ENCODE measurements at regions not wholly inside any gene's neighbourhood (a gene's known extent, or its start where the extent isn't known, plus 50 kb on each side); places are given as distances from the start of the nearest gene placed in this dataset.

GRCh38 chr7:41163991-41164390 lies 538.9 kb downstream of the INHBA start:
- no peak overlapping the region for H2AFZ ChIP-seq (ENCODE audit: low read depth, low read length)
- no peak overlapping the region for H3K4me2 ChIP-seq (ENCODE audit: low read length)
- no peak for TF ChIP-seq MXI1 (conservative IDR thresholded peaks at IDR 0.05; ENCODE audit: poor library complexity, severe bottlenecking)
- TF ChIP-seq TAF1 (IDR thresholded peaks at IDR 0.05; ENCODE audit: low read depth), result no peak
- no peak for TF ChIP-seq CTCF (IDR thresholded peaks at IDR 0.05; ENCODE audit: poor library complexity, severe bottlenecking)
- TF ChIP-seq POLR2AphosphoS5 (IDR thresholded peaks at IDR 0.05), result no peak
- TF ChIP-seq REST (IDR thresholded peaks at IDR 0.05; ENCODE audit: borderline replicate concordance), result no peak
- TF ChIP-seq SMC3 (conservative IDR thresholded peaks at IDR 0.05; ENCODE audit: poor library complexity), result no peak
- TF ChIP-seq EZH2 (IDR thresholded peaks at IDR 0.05; ENCODE audit: borderline replicate concordance, insufficient read depth, low read length, poor library complexity, severe bottlenecking), result no peak
- no peak for TF ChIP-seq EP300 (conservative IDR thresholded peaks at IDR 0.05; ENCODE audit: poor library complexity, severe bottlenecking)
- no peak for TF ChIP-seq RAD21 (conservative IDR thresholded peaks at IDR 0.05)

GRCh38 chr7:41162612-41163011 lies 540.3 kb downstream of the INHBA start:
- no peaks in the 10 kb centered on the region for H3K27me3 ChIP-seq (ENCODE audit: insufficient read depth, low read depth, low read length)
- H3F3A ChIP-seq (ENCODE audit: insufficient read depth, low read length, poor library complexity, severe bottlenecking), result no peaks in the 10 kb centered on the region
- no peak for TF ChIP-seq REST (IDR thresholded peaks at IDR 0.05; ENCODE audit: borderline replicate concordance)
- TF ChIP-seq EP300 (conservative IDR thresholded peaks at IDR 0.05; ENCODE audit: poor library complexity, severe bottlenecking), result no peak
- no peak for TF ChIP-seq POLR2AphosphoS5 (IDR thresholded peaks at IDR 0.05)
- TF ChIP-seq TAF1 (IDR thresholded peaks at IDR 0.05; ENCODE audit: low read depth), result no peak
- no peak for TF ChIP-seq RAD21 (conservative IDR thresholded peaks at IDR 0.05)
- no peak for TF ChIP-seq CTCF (IDR thresholded peaks at IDR 0.05; ENCODE audit: poor library complexity, severe bottlenecking)
- no peak for TF ChIP-seq SMC3 (conservative IDR thresholded peaks at IDR 0.05; ENCODE audit: poor library complexity)
- no peak for TF ChIP-seq MXI1 (conservative IDR thresholded peaks at IDR 0.05; ENCODE audit: poor library complexity, severe bottlenecking)
- no peak for TF ChIP-seq EZH2 (IDR thresholded peaks at IDR 0.05; ENCODE audit: borderline replicate concordance, insufficient read depth, low read length, poor library complexity, severe bottlenecking)
- H3K79me2 ChIP-seq (replicated peaks; ENCODE audit: insufficient read depth, low read length), result no peaks in the 10 kb centered on the region
- no peak overlapping the region for H3K9ac ChIP-seq (ENCODE audit: low read length)
- no peaks in the 10 kb centered on the region for H3K9me3 ChIP-seq (ENCODE audit: low read length)
- H3K4me3 ChIP-seq (ENCODE audit: low read length), result no peak overlapping the region
- H3K36me3 ChIP-seq (ENCODE audit: insufficient read depth, low read length), result no peaks in the 10 kb centered on the region
- no peaks in the 10 kb centered on the region for H3K9me2 ChIP-seq (ENCODE audit: insufficient read depth, low read length)
- H2AFZ ChIP-seq (ENCODE audit: low read depth, low read length), result no peak overlapping the region
- no peak overlapping the region for H3K27ac ChIP-seq (ENCODE audit: low read length)
- H3K4me2 ChIP-seq (ENCODE audit: low read length), result no peak overlapping the region
- H4K20me1 ChIP-seq (ENCODE audit: insufficient read depth), result no peaks in the 10 kb centered on the region

More at GRCh38 chr7:41163991-41164390, 538.9 kb downstream of the INHBA start:
- Histone ChIP-seq H3K9me3 (ENCODE audit: low read length) (no peaks in the 10 kb centered on the region), H3K79me2 (replicated peaks; ENCODE audit: insufficient read depth, low read length) (no peaks in the 10 kb centered on the region), H3F3A (ENCODE audit: insufficient read depth, low read length, poor library complexity, severe bottlenecking) (no peaks in the 10 kb centered on the region), H3K9ac (ENCODE audit: low read length) (no peak overlapping the region), H3K27me3 (ENCODE audit: insufficient read depth, low read depth, low read length) (no peaks in the 10 kb centered on the region), H3K36me3 (ENCODE audit: insufficient read depth, low read length) (no peaks in the 10 kb centered on the region), H3K27ac (ENCODE audit: low read length) (no peak overlapping the region), H3K9me2 (ENCODE audit: insufficient read depth, low read length) (no peaks in the 10 kb centered on the region), H4K20me1 (ENCODE audit: insufficient read depth) (no peaks in the 10 kb centered on the region), H3K4me3 (ENCODE audit: low read length) (no peak overlapping the region)

All from neural cell (in vitro differentiated cells).